HG03460 (cell line): ENCODE measurements at regions not wholly inside any gene's neighbourhood (a gene's known extent, or its start where the extent isn't known, plus 50 kb on each side); places are given as distances from the start of the nearest gene placed in this dataset.
A peak's percentile ranks its signal among the peaks of the same experiment; 100 is the strongest.

ENCODE experiments used
- ATAC-seq: cut with Tn5 transposase; IDR thresholded peaks from one replicate; pipeline ENCODE4 v1.9.1; 2021; ENCODE audit not compliant: unreplicated experiment

GRCh38 chr2:5287558-5288334 lies 404.4 kb upstream of the SOX11 start:
- ATAC-seq = no peak

GRCh38 chr2:5290900-5291546 lies 401.2 kb upstream of the SOX11 start:
- ATAC-seq = no peak

GRCh38 chr2:5304640-5305039 lies 387.5 kb upstream of the SOX11 start:
- ATAC-seq = no peak

- ATAC-seq = no peak
These were observed 377.1 kb upstream of the SOX11 start for GRCh38 chr2:5315041-5315440.

- no peak for ATAC-seq
These were observed 376.7 kb upstream of the SOX11 start for GRCh38 chr2:5315512-5315911.

- ATAC-seq = no peak
These were observed 376.1 kb upstream of the SOX11 start for GRCh38 chr2:5316001-5316490.

GRCh38 chr2:5319493-5319892 lies 372.7 kb upstream of the SOX11 start:
- no peak for ATAC-seq

- no peak for ATAC-seq
These were observed 369.8 kb upstream of the SOX11 start for GRCh38 chr2:5322396-5322795.

- ATAC-seq = no peak
These were observed 366.7 kb upstream of the SOX11 start for GRCh38 chr2:5325523-5325922.

- ATAC-seq = no peak
These were observed 363.4 kb upstream of the SOX11 start for GRCh38 chr2:5328826-5329225.

- no peak for ATAC-seq
These were observed 362.4 kb upstream of the SOX11 start for GRCh38 chr2:5329763-5330162.

- ATAC-seq = no peak
These were observed 361.2 kb upstream of the SOX11 start for GRCh38 chr2:5330961-5331360.

GRCh38 chr2:5332925-5333324 lies 359.3 kb upstream of the SOX11 start:
- no peak for ATAC-seq

GRCh38 chr2:5339473-5339872 lies 352.7 kb upstream of the SOX11 start:
- no peak for ATAC-seq

GRCh38 chr2:5343785-5344335 lies 348.3 kb upstream of the SOX11 start:
- no peak for ATAC-seq

GRCh38 chr2:5352286-5352685 lies 339.9 kb upstream of the SOX11 start:
- no peak for ATAC-seq

- ATAC-seq = no peak
These were observed 338.6 kb upstream of the SOX11 start for GRCh38 chr2:5353565-5353964.

- ATAC-seq = no peak
These were observed 332.8 kb upstream of the SOX11 start for GRCh38 chr2:5359397-5359796.

GRCh38 chr2:5360081-5360480 lies 332.1 kb upstream of the SOX11 start:
- ATAC-seq = no peak

GRCh38 chr2:5364361-5364760 lies 327.8 kb upstream of the SOX11 start:
- no peak for ATAC-seq

- peak; percentile 94 for ATAC-seq
These were observed 326.2 kb upstream of the SOX11 start for GRCh38 chr2:5365871-5366461.

GRCh38 chr2:5367321-5367720 lies 324.9 kb upstream of the SOX11 start:
- ATAC-seq = no peak
